Mucosa of gallbladder (tissue), 1 donor: ENCODE measurements at regions not wholly inside any gene's neighbourhood (a gene's known extent, or its start where the extent isn't known, plus 50 kb on each side); places are given as distances from the start of the nearest gene placed in this dataset.

Source experiments
- DNase-seq: peaks from one replicate; pipeline ENCODE4 v3.0.0-alpha.2; 2020; ENCODE audit warnings: low spot score
- donor health status: DM: no; HTN: no; CAD: no.

DNA sequence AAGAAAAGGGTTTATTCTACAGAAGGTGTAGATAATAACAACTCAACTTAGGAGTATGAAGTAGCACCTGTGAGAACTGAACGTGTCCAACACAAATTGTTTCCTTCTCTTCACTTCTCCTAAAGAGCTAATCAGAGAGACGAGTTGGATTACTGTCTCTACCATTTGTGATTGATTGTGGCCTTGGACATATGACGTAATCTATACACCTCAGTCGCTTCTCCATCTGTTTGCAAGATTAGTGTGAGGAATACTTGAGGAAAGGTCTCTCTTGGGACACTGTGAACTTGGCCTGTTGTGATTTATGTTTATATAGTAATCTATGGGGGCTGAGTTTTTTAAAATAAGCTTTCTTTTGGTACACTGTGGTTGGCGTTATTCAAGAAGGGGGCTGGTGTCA lies 182.0 kb downstream of the ZNF330 start:
- no peak for DNase-seq

DNA sequence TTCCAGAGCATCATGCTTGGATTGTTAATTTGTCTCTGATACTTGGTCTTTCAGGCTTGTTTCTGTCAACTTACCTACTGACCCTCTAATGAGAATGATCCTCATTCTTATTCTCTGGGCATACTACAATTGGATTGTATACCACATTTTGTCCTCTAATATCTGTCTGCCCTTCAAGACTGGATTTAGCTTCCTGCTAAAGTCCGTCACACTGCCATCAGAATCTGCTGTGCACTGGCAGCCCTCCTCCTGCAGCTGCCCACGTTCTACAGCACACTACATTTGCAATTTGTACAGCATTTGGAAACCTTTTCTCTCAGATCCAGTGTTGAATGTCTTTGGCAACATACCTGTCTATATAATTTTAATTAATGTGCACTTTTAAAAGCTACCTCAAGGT lies 183.1 kb downstream of the ZNF330 start:
- DNase-seq: no peak

DNA sequence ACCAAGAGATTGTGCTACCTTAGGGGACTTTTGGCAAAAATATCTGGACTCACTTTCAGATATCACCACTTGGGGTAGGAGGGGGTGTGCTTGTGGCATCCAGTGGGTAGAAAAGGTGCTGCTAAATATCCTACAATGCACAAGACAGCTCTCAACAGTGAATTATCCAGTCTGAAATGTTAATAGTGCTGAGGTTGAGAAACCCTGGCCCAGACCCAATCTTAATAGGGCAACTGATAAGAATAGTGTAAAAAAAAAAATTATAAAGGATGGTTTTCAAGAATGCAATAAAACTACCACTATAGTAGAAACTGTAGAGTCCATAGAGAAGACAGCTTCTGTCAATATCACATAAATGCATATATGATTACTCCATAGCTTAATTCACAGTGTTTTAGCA lies 185.5 kb downstream of the ZNF330 start:
- DNase-seq: no peak

DNA sequence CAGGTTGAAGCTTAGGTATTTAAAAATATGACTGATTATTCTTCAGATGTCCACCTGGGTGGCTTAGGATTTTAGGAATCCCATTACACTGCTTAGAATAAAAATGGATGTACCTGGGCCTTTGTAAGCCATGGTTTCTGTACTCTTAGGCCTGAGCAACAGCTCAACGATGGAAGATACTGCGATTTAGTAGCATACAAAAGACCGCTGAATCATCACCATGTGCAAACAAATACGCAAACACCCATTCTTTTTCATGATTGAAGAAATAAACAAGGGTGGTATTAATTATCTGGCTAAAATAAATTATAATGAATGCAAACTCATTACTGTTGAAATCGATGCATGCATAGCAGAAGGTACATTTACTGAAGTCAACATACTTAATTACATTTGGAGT lies 188.9 kb downstream of the ZNF330 start:
- DNase-seq: no peak

DNA sequence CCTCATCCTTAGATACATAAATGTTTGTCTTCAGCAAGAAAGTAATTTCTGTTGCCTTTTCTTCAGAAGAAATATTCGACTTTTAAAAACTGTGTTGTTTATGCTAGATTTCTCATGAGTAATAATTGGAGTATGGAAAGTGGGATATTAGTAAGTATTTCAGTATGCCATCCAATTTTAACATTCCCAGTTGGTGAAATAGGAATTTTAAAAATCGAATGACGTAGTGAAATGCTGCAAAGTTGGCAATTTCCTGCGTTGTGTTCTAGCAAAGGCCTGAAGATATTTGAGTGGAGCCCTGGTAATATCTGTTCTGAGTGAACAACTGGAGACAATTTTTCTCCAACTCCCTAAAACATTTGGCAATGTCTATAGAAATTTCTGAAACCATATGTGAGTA lies 190.1 kb downstream of the ZNF330 start:
- no peak for DNase-seq

DNA sequence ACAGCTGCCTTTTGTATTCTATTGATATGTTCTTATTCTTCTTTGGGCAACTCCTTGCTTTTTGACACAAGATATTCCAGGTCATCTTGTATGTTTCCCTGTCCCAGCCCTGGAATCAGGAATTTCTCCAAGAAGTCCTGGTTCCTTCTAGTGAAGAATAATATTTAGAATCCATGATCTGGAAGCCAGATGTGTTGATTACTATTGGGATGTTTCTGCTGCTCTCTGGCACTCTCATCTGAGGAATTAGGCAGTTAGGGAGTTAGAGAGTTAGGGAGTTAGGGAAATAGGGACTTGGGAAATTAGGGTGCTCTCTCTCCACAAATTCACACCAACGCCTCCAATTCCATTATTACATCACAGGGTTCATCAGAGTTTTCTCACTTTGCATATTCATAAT lies 191.2 kb downstream of the ZNF330 start:
- no peak for DNase-seq

DNA sequence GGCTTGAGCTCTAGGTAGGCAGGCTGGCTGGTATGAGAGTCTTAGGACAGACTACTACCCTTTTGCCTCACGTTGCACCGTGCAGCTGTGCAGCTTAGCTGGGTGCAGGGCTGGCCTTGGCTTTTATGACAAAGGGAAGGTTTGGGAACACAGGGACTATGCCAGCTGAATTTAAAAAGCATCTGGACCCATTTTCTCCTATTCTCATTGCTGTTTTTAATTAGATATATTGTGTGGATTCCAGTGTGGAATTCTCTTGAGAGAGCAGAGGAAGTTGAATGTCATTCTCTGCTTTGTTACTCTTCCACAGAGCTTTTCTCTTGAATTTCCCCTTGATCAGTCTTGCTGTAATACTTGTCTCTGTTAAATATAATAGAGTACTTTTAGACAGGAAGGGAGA lies 192.7 kb downstream of the ZNF330 start:
- no peak for DNase-seq

DNA sequence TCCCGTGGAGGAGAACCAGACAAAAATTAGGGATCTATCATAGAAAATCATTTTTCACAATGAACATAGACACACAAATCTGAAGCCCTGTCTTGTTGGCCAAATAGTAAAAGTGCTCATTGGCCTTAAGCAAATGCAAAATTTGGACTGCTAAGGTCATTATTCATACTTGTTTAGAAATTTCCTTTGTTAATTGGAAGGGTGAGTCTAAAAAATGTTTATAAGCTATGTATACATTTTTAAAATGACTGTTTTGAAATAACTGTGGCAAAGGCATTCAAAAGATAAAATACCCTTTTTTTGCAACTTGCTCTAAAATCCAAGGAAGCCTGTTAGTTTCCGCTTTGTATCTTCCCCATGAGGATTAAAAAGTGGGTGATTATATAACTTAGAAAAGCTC lies 195.0 kb downstream of the ZNF330 start:
- DNase-seq: no peak

DNA sequence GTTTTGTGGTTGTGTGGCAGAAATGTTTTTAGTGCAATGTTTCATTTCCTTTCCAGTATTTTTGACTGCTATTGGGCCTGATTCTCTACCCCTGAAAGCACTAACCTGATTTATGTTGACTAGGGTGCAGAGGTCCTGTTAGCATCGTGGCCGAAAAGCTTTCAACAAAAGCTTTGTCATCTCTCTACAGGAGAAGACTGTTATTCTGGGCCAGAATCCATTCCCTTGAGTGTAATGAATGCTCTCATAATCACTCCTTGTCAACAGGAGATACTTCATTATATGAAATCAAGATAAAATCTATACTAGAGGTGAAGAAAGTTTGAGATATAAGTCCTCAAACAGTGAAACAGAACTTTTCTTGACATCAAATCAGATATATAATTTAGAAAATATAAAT lies 195.5 kb downstream of the ZNF330 start:
- DNase-seq: no peak

DNA sequence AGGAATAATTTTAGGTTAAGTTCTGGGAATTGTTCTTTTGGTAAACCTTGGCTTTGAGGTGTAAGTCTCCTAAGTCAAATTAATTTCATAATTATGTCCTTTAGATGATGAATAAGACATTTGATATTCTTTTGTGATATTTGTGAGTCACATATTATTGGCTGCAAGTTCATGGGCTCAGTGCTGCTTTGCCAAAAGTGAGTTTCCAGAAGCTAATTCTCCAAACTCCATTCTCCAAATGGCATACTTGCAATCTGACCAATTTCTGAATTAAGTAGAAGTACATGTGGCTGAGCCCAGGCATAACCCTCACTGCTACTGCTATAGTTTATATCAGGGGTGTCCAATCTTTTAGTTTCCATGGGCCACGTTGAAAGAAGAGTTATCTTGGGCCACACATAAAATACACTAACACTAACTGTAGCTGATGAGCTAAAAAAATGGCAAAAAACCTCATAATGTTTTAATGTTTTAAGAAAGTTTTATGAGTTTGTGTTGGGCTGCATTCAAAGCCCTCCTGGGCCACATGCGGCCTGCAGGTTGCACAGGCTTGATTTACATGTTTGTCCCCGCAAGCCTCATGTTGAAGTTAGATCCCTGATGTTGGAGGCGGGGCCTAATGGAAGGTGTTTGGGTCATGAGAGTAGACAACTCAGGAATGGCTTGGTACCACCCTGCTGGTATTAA lies 196.1 kb downstream of the ZNF330 start:
- no peak for DNase-seq

DNA sequence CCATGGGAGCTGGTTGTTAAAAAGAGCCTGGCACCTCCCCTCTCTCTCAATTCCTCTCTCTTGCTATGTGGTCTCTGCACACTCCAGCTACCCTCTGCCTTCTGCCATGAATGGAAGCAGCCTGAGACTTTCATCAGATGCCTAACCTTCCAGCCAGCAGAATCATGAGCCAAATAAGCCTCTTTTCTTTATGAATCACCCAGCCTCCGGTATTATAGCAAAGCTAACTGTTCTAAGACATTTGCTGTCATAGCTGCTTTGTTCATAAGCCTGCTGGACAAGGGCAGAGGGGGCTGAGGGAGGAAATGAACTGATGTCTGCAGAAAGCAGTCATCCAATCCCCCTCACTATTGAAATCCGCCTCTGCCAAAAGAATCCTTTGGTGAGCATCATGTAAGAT lies 196.7 kb downstream of the ZNF330 start:
- DNase-seq: no peak

DNA sequence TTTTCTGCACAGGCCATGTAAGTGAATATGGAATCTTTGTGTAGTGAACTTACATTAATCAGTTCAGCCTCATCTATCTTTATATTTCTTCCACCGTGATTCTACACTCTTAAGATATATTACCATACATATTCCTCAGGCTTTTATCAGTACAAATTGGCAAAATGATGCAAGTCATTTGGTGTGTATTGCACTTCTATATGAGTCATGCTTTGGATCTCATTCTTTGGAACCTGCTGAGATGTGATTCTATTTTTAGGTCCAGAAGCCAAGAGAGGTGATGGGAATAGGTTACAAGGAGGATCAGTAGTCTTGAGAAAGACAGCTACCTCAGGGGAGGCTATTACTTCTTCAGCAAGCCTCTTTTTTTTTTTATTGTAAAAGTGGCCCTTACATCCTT lies 204.4 kb downstream of the ZNF330 start:
- no peak for DNase-seq

DNA sequence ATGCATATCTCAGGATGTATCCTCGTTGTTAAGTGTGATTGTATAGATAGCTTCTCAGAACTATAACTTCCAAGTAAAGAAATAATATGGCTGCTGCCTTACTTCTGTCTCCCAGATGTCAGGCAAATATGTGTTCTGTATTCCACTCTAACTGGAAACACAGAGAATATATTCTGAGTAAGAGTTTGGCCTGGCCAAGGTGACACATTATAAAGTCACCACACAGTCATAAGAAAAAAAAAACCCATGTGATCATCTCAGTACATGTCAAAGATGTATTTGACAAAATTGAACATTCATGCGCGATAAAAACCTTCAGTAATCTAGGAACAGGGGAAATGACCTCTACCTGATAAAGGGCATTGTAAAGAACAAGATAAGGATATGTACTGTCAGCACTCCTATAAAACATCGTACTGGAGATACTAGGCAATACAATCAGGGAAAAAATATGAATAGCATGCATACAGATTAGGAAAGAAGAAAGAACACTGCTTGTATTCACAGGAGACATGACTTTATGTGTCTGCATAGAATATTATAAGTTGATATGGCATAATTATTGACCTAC lies 207.1 kb downstream of the ZNF330 start:
- no peak for DNase-seq

DNA sequence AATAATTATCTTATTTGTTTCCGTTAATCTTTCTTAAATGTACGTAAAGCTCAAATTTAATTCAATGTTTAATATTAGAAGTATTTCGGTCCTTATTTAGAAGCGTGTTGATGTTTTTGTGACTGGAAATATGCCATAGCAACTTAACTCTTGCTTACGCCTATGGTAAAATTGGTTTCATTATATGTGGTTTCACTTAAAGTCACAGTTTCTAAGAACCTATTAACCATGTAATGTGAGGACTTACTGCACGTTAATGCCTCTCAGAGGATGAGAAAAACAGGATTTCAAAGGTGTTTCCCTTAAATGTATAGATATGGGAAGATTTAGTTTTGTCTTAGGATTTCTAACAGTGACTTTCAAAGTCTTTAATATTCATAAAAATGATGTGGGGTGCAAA lies 206.4 kb upstream of the IL15 start:
- DNase-seq: no peak

DNA sequence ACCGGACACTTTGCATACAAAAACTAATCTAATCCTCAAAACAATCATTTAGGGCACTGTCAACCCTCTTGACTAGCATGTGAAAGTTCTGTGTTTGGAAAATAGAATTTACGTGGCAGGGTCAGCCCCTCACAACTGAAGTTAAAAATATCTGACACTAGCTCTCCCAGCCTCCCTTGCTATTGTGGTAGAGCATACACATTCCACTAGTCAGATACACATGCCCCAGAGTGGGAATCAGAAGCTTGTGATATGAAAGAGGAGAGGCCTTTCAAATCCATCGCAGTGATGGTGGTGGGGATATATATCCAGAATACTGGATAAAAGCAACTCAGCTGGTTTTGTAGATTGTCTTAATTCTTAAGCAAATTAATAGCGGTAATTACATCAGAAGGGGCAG lies 205.7 kb upstream of the IL15 start:
- no peak for DNase-seq

DNA sequence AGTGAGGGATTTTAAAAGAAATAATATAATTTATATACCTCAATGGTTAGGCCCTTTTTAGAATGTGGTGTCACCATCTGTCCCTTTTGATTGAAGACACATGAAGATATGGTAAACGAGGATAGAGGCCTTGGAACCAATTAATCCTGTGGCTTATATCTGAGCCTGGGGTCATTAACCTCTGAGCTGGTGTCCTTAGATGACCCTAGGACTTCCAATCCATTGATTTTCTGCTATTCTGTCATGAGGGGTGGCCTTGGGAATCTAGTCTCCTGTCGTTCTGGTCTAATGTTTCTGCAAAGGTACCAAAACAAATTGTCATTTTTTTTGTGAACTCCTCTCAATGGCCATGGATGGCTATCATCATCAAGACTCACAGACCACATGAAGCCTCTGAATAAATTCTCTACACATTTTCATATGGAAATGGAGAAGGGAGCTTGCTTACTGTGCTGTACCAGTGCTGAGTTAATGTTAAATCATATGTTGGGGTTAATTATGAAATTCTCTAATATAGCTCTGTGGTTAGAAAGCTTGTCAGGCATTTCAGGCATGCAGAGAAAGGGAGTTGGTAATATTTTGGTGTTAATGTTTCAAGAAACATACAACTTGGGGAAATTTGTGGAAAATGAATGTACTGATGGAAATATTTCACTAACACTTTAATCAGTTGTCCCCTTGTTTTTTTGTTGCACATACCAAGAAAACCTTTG lies 204.2 kb upstream of the IL15 start:
- DNase-seq: no peak

DNA sequence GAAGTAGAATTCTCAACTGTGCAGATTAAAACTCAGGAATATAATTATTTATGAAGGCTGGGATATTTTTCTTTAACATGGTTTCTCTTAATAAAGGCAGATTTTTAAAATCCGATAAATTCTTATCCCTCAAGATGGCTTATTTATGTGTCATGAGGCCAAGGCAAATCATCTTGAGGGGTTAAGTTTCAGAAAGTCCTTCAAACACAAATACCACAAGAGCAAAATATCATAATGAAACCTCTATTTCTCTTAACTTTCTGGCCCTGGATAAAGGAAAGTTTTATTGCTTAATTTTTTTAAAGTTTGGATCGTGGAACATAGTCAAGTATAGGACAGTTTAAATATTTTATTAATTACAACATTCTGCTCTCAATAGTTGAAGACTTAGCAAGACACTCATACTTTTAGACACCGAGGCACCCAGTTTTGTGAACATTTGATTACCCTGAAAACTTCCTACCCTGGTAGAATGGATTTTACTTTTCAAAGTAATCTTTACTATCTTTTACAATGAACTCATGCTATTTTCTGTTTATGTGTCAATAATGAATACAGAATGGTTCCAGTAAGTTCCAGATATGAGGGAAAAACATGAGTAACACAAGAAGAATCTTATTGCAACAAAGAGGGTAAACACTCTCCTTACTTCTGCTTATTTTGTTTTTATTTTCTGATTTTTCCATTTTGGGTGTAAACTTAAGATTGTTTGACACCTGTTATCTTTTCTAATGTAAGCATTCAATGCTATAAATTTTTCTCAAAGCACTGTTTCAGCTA lies 200.7 kb upstream of the IL15 start:
- DNase-seq: no peak

DNA sequence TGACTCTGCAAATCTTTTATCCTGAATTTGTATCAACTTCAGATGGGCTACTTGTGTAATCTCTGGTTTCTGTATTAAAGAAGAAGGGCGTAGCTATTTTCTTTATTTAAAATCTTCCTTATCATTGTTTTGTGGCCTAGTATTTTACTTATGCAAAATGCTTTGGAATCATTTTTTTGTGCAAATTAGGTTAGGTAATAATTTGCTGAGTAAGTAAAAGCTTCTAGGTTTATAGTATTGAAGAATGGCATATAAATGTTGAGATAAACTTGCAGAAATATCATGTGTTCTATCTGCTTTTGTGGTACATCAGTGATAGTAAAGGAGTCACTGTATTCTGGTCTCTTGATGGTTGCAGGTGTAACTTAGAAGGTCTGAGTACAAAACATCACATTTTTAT lies 197.2 kb upstream of the IL15 start:
- no peak for DNase-seq

DNA sequence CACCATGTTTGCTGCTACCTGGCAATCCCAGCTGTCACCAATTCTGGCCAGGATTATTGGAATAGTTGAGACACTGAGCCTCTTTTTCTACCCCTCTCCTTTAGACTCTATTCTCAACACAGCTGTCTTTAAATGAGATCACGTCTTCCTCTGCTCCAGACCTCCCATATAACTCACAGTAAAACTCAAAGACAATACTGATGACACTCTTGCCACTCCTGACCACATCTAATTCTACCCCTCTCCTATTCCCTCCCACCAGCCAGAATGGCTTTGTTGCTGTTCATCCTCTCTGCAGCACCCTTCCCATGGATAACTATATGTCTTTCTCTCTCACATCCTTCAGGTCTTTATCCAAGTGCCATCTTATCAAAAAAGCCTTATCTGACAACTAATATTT lies 188.6 kb upstream of the IL15 start:
- DNase-seq: no peak

DNA sequence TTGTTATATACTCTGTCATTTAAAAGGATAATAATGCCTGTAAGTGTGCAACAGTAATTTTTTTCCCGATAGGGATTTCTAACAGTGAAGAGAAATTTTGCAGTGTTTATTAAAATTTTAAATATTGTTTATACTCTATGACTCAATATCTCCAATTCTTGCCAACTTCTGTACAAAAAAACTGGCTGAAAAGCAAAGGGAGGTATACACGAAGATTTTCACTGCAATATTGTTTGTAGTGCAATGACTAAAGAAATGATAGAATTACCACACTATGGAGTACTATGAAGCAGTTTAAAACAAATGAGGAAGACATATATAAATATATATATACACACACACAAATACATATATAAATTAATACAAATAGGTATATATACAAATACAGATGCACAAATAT lies 187.9 kb upstream of the IL15 start:
- DNase-seq: no peak

DNA sequence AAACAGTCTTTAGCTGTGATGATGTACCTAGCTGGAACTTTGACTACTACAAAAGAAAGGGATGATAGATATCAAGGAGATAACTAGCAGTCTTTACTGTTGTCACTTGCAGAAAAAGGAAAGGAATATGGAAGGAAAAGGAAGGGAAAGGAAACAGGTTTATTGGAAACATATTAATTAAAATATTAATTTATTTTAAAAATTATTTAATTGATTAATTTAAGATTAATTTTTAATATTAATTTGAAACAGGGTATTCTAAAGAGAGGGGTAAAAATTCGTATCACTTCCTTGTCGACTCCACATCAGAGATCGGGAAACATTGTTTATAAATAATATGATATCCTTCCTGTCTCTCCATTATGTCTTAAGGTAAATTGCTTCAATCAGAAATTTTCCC lies 186.5 kb upstream of the IL15 start:
- DNase-seq: no peak

DNA sequence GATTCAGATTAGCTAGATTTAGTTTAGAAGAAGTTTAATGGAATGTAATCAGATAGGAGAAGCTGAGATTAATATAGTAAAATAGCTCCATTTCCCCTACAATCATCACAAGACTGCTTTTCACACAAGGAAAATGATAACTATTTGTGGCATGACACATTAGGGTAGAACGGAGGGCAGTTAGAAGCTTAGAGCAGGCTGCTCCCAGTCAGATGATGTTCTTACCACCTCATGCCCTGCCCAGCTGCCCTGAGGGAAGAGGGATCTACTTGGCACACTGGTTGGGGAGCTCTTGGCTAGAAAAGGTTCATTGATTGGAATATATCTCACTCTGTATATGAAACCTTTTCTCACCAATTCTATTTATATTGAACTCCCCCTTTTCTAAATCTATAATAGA lies 180.7 kb upstream of the IL15 start:
- DNase-seq: no peak

DNA sequence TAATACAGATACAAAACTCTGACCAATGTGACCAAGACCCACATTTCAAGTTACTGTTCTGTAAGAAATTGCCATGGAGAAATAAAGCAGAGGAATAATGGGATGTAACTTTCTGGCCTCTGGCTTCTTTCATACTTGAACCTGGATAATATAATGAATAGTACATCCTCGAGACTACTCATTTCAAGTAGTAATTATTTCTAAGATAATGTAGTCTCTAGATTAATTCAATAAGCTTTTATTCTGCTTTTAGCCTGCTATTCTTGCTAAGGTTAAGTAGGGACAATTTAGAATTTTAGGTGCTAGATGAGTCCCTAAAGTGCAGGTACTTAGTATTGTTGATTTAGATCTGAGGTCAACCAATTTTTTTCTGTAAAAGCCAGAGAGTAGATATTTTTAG lies 178.7 kb upstream of the IL15 start:
- DNase-seq: no peak
